Kidney epithelial cell (primary cell): ENCODE measurements at regions not wholly inside any gene's neighbourhood (a gene's known extent, or its start where the extent isn't known, plus 50 kb on each side); places are given as distances from the start of the nearest gene placed in this dataset.

ENCODE experiments used
- DNase-seq: peaks from one replicate; pipeline ENCODE4 v3.0.0-alpha.2; 2010; ENCODE audit warnings: low read depth
- H3K27me3 ChIP-seq: 2 replicates; pipeline ENCODE4 v1.6.0; 2011; ENCODE audit warnings: low read length; ENCODE audit not compliant: control insufficient read depth, insufficient read depth
- H3K36me3 ChIP-seq: 2 replicates; pipeline ENCODE4 v1.5.1; 2011; ENCODE audit warnings: low read length; ENCODE audit not compliant: control insufficient read depth, insufficient read depth
- H3K4me3 ChIP-seq: 2 replicates; pipeline ENCODE4 v1.5.1; 2011; ENCODE audit warnings: low read depth, mild to moderate bottlenecking, control low read depth, low read length
- TF ChIP-seq, protein P1 (sequence below): IDR thresholded peaks from 2 replicates; pipeline ENCODE4 v1.5.1; 2011; ENCODE audit warnings: mild to moderate bottlenecking, moderate library complexity, low read length, control low read depth, inconsistent platforms; ENCODE audit not compliant: insufficient read depth, poor library complexity, severe bottlenecking

DNA sequence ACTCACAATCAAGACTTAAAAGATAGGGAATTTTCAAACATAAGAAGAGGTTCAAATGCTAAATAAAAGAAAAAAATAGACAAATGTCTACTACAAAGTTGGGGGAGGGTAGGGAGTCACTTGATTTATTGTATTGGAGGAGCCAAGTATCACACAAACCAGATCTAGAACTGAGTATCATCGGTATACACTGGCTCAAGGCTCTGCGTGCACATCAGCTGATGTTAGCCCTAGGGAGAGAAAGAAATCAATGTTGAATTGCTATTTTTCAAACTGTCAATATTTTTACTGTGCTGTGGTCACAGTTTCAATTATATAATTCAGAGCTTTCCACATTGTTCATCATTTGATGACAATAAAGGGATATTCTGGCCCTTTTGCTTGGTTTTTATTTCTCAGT, 54.9 kb upstream of the RXFP2 start:
- DNase-seq, result no peak
- no peaks in the 10 kb centered on the region for H3K27me3 ChIP-seq
- TF ChIP-seq, protein P1, sequence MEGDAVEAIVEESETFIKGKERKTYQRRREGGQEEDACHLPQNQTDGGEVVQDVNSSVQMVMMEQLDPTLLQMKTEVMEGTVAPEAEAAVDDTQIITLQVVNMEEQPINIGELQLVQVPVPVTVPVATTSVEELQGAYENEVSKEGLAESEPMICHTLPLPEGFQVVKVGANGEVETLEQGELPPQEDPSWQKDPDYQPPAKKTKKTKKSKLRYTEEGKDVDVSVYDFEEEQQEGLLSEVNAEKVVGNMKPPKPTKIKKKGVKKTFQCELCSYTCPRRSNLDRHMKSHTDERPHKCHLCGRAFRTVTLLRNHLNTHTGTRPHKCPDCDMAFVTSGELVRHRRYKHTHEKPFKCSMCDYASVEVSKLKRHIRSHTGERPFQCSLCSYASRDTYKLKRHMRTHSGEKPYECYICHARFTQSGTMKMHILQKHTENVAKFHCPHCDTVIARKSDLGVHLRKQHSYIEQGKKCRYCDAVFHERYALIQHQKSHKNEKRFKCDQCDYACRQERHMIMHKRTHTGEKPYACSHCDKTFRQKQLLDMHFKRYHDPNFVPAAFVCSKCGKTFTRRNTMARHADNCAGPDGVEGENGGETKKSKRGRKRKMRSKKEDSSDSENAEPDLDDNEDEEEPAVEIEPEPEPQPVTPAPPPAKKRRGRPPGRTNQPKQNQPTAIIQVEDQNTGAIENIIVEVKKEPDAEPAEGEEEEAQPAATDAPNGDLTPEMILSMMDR, result no peak
- no peaks in the 10 kb centered on the region for H3K36me3 ChIP-seq
- H3K4me3 ChIP-seq, result no peak overlapping the region

DNA sequence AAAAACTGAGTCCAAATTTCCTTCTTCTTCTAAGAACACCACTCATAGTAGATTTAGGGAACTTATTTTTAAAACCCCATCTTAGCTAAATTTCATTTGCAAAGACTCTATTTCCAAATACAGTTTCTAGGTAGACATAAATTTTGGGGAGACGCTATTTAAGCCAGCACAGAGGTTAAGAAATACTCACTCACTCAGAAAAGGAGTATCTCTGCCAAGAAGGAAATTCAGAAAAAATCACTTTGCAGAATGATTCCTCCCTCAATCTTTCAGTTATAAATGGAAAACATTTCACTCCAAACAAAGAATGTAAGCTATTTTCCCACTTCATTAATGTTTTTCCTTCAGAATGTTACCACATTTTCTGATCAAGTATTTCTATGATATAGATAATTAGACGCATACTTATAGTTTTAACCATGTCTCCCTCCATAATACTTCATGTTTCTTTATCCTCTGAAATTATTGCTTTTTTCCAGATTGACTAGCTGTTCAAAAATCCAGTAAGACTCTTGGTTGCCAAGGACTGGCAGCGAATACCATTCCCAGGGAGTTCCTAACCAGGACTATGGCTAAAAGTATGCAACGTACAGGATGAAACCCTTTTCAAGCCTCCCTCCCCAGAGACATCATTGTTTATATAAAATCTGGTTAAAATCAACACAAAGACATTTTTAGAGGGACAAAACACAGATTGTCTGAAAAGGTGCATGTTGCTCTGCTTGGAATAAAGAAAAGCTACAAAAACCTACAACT, 52.5 kb upstream of the RXFP2 start:
- DNase-seq, result no peak
- H3K36me3 ChIP-seq, result no peaks in the 10 kb centered on the region
- H3K4me3 ChIP-seq, result no peak overlapping the region
- TF ChIP-seq, protein P1, result no peak
- no peaks in the 10 kb centered on the region for H3K27me3 ChIP-seq
